ENCODE measurements at regions not wholly inside any gene's neighbourhood (a gene's known extent, or its start where the extent isn't known, plus 50 kb on each side); places are given as distances from the start of the nearest gene placed in this dataset.

DNA sequence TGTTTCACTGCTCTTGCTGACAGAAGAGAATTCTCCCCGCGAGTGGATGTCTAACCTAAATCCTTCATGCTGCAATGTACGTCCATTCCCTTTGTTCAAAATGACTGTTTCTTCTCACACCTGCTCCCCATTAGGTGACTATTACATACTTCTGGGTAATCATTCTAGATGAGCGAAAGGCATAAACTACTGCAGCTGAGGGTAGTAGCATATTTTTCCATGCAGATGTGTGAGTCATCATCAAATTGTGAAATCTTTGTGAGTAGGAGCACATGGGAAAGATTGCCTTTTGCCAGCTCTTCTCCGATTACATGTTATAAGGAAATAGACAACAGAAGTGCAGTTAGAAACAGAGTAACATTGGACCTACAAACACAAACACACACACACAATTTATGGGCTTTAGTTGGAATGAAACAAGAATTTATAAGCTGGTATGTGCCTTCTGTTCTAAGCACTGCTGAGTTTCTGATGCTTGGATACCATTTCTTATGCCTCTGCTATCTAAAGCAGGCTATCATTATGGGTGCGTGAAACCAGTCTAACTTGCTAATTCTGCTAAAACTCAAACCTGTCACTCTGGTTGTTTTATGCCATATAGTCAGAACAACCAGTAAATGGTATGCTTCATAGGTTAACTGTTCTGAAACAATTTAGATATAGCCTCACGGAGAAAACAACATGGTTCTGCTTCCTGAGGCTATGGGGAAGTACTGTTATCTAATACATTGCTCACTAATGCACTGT is 346.9 kb upstream of the PSMD7 start:
- TF ChIP-seq SMC3 (IDR thresholded peaks at IDR 0.05; ENCODE audit: low read depth, low read length) (no peak), RAD21 (IDR thresholded peaks at IDR 0.05; ENCODE audit: low read length) (no peak), POLR2A (IDR thresholded peaks at IDR 0.05; ENCODE audit: low read depth, low read length) (no peak), RCOR1 (IDR thresholded peaks at IDR 0.05; ENCODE audit: insufficient replicate concordance, low read length) (no peak), MAFK (IDR thresholded peaks at IDR 0.05; ENCODE audit: low read depth, low read length) (no peak), MXI1 (IDR thresholded peaks at IDR 0.05; ENCODE audit: borderline replicate concordance, low read depth, low read length) (no peak), CEBPB (IDR thresholded peaks at IDR 0.05; ENCODE audit: low read depth, low read length) (peak; percentile 84), FOS (IDR thresholded peaks at IDR 0.05; ENCODE audit: low read depth, low read length) (peak; percentile 34; the same call in 1 of the 2 replicates), RFX5 (IDR thresholded peaks at IDR 0.05; ENCODE audit: low read depth, low read length) (no peak), BHLHE40 (IDR thresholded peaks at IDR 0.05; ENCODE audit: low read depth, low read length) (no peak)
- TF ChIP-seq, protein P1, sequence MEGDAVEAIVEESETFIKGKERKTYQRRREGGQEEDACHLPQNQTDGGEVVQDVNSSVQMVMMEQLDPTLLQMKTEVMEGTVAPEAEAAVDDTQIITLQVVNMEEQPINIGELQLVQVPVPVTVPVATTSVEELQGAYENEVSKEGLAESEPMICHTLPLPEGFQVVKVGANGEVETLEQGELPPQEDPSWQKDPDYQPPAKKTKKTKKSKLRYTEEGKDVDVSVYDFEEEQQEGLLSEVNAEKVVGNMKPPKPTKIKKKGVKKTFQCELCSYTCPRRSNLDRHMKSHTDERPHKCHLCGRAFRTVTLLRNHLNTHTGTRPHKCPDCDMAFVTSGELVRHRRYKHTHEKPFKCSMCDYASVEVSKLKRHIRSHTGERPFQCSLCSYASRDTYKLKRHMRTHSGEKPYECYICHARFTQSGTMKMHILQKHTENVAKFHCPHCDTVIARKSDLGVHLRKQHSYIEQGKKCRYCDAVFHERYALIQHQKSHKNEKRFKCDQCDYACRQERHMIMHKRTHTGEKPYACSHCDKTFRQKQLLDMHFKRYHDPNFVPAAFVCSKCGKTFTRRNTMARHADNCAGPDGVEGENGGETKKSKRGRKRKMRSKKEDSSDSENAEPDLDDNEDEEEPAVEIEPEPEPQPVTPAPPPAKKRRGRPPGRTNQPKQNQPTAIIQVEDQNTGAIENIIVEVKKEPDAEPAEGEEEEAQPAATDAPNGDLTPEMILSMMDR (conservative IDR thresholded peaks at IDR 0.05; ENCODE audit: low read depth, low read length) = no peak
- TF ChIP-seq, protein P2, sequence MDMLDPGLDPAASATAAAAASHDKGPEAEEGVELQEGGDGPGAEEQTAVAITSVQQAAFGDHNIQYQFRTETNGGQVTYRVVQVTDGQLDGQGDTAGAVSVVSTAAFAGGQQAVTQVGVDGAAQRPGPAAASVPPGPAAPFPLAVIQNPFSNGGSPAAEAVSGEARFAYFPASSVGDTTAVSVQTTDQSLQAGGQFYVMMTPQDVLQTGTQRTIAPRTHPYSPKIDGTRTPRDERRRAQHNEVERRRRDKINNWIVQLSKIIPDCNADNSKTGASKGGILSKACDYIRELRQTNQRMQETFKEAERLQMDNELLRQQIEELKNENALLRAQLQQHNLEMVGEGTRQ (IDR thresholded peaks at IDR 0.05; ENCODE audit: low read depth, low read length) = no peak
